DND-41 (cell line): ENCODE measurements at regions not wholly inside any gene's neighbourhood (a gene's known extent, or its start where the extent isn't known, plus 50 kb on each side); places are given as distances from the start of the nearest gene placed in this dataset.

ENCODE experiments used
- CTCF ChIP-seq: IDR thresholded peaks from 2 replicates; pipeline ENCODE4 v1.5.1; 2012; ENCODE audit warnings: borderline replicate concordance, low read length, moderate library complexity, mild to moderate bottlenecking; ENCODE audit not compliant: poor library complexity, severe bottlenecking; ENCODE audit errors: extremely low read depth
- EZH2 ChIP-seq: IDR thresholded peaks from 3 replicates; pipeline ENCODE4 v1.6.1; 2012; ENCODE audit warnings: borderline replicate concordance, low read depth, mild to moderate bottlenecking, moderate library complexity, low read length, inconsistent platforms; ENCODE audit not compliant: severe bottlenecking

GRCh38 chr10:108721874-108722273 is 1201.4 kb downstream of the XPNPEP1 start:
- no peak for TF ChIP-seq CTCF
- TF ChIP-seq EZH2: no peak
